ENCODE measurements at regions not wholly inside any gene's neighbourhood (a gene's known extent, or its start where the extent isn't known, plus 50 kb on each side); places are given as distances from the start of the nearest gene placed in this dataset.

- TF ChIP-seq CTCF (IDR thresholded peaks at IDR 0.05; ENCODE audit: poor library complexity) (no peak), EZH2 (IDR thresholded peaks at IDR 0.05; ENCODE audit: borderline replicate concordance) (no peak)
These were observed 65.0 kb upstream of the CFAP46 start for GRCh38 chr10:133007360-133007858.

All from hepatocyte (in vitro differentiated cells).